Retina (tissue), 1 donor: ENCODE measurements at regions not wholly inside any gene's neighbourhood (a gene's known extent, or its start where the extent isn't known, plus 50 kb on each side); places are given as distances from the start of the nearest gene placed in this dataset.
A peak's percentile ranks its signal among the peaks of the same experiment; 100 is the strongest.

Experiments used
- DNase-seq: peaks from one replicate; pipeline ENCODE4 v3.0.0-alpha.2; 2016

- DNase-seq = peak; percentile 52
These were observed 110.1 kb downstream of the FOXD1 start for GRCh38 chr5:73338256-73339050.

- peak; percentile 49 for DNase-seq
These were observed 110.9 kb downstream of the FOXD1 start for GRCh38 chr5:73337586-73338255.

GRCh38 chr5:73336366-73336765 lies 112.2 kb downstream of the FOXD1 start:
- no peak for DNase-seq

- DNase-seq = no peak
These were observed 114.5 kb downstream of the FOXD1 start for GRCh38 chr5:73333944-73334703.

- DNase-seq = no peak
These were observed 118.0 kb downstream of the FOXD1 start for GRCh38 chr5:73330613-73331012.

GRCh38 chr5:73328640-73329039 lies 119.9 kb downstream of the FOXD1 start:
- no peak for DNase-seq

GRCh38 chr5:73327908-73328455 lies 120.6 kb downstream of the FOXD1 start:
- DNase-seq = no peak

- no peak for DNase-seq
These were observed 123.0 kb downstream of the FOXD1 start for GRCh38 chr5:73325546-73325945.

GRCh38 chr5:73323466-73323865 lies 125.1 kb downstream of the FOXD1 start:
- DNase-seq = no peak

GRCh38 chr5:73322437-73323076 lies 126.0 kb downstream of the FOXD1 start:
- DNase-seq = no peak

GRCh38 chr5:73321757-73322436 lies 126.7 kb downstream of the FOXD1 start:
- no peak for DNase-seq

- no peak for DNase-seq
These were observed 129.5 kb downstream of the FOXD1 start for GRCh38 chr5:73319036-73319435.

- DNase-seq = no peak
These were observed 130.3 kb downstream of the FOXD1 start for GRCh38 chr5:73318308-73318719.

- DNase-seq = no peak
These were observed 131.1 kb downstream of the FOXD1 start for GRCh38 chr5:73317523-73317922.

GRCh38 chr5:73314395-73315257 lies 134.0 kb downstream of the FOXD1 start:
- no peak for DNase-seq

- no peak for DNase-seq
These were observed 135.6 kb downstream of the FOXD1 start for GRCh38 chr5:73312872-73313510.

- peak; percentile 56 for DNase-seq
These were observed 136.3 kb downstream of the FOXD1 start for GRCh38 chr5:73312146-73312871.

- peak; percentile 74 for DNase-seq
These were observed 137.1 kb downstream of the FOXD1 start for GRCh38 chr5:73311291-73312110.
